AG04450 (cell line): ENCODE measurements at regions not wholly inside any gene's neighbourhood (a gene's known extent, or its start where the extent isn't known, plus 50 kb on each side); places are given as distances from the start of the nearest gene placed in this dataset.

Experiments used
- CTCF ChIA-PET: fragments of 300-600, 350-600 bp; formaldehyde crosslinking; extraction: SDS; loops from one replicate; lab custom pipeline; 2022; ENCODE audit warnings: antibody characterized with exemption, inconsistent platforms; lab: Charles Lee
- POLR2A ChIA-PET: fragments of 350-600 bp; formaldehyde crosslinking; extraction: SDS; loops from one replicate; lab custom pipeline; 2021; ENCODE audit warnings: antibody characterized with exemption, inconsistent platforms; lab: Yijun Ruan, JAX
- DNase-seq: peaks from one replicate; pipeline ENCODE4 v3.0.0-alpha.2; 2011; ENCODE audit warnings: low read depth, low spot score
- H3K27ac ChIP-seq: one replicate; pipeline ENCODE4 v1.5.1; 2012; ENCODE audit warnings: low read depth, low read length, control low read depth
- H3K27me3 ChIP-seq: one replicate; pipeline ENCODE4 v1.6.0; 2012; ENCODE audit warnings: low read length; ENCODE audit not compliant: control insufficient read depth, insufficient read depth
- H3K4me3 ChIP-seq: 2 replicates; pipeline ENCODE4 v1.5.1; 2011; ENCODE audit warnings: mild to moderate bottlenecking, low read depth, low read length, control low read depth
- H3K9me3 ChIP-seq: 2 replicates; pipeline ENCODE4 v1.5.1; 2012; ENCODE audit warnings: low read length; ENCODE audit not compliant: control insufficient read depth, insufficient read depth
- CTCF ChIP-seq: IDR thresholded peaks from 2 replicates; pipeline ENCODE4 v1.5.1; 2011; ENCODE audit warnings: low read depth, low read length, control low read depth, inconsistent platforms

GRCh38 chr18:44096016-44096415 is 584.7 kb upstream of the SETBP1 start:
- no peak for DNase-seq
- no peak overlapping the region for H3K4me3 ChIP-seq
- no peak for TF ChIP-seq CTCF
- H3K27me3 ChIP-seq, result no peaks in the 10 kb centered on the region
- H3K9me3 ChIP-seq, result no peaks in the 10 kb centered on the region
- POLR2A ChIA-PET, result no interaction called here
- no peak overlapping the region for H3K27ac ChIP-seq
- CTCF ChIA-PET, result no interaction called here

- ChIA-PET POLR2A (no interaction called here), CTCF (interaction anchor here (1.0 to 1.2 kb wide), 2 partner anchors 478 to 1287 kb away, joined by 3 read pairs; no protein-coding TSS in a partner anchor)
- Histone ChIP-seq H3K27ac (no peak overlapping the region), H3K27me3 (no peaks in the 10 kb centered on the region), H3K4me3 (no peak overlapping the region), H3K9me3 (no peaks in the 10 kb centered on the region)
- TF ChIP-seq CTCF, result peak; percentile 41
- DNase-seq, result no peak
These were observed 582.1 kb upstream of the SETBP1 start for GRCh38 chr18:44098551-44099098.

GRCh38 chr18:44107187-44107586 is 573.5 kb upstream of the SETBP1 start:
- no peak for DNase-seq
- POLR2A ChIA-PET, result no interaction called here
- CTCF ChIA-PET, result no interaction called here
- TF ChIP-seq CTCF, result no peak
- no peaks in the 10 kb centered on the region for H3K27me3 ChIP-seq
- H3K4me3 ChIP-seq, result no peak overlapping the region
- no peak overlapping the region for H3K27ac ChIP-seq
- no peaks in the 10 kb centered on the region for H3K9me3 ChIP-seq

GRCh38 chr18:44111337-44111736 is 569.4 kb upstream of the SETBP1 start:
- POLR2A ChIA-PET, result no interaction called here
- no peak for DNase-seq
- no peaks in the 10 kb centered on the region for H3K9me3 ChIP-seq
- H3K27me3 ChIP-seq, result no peaks in the 10 kb centered on the region
- CTCF ChIA-PET, result interaction anchor here (1.1 kb wide), 1 partner anchor 19 kb away, joined by 3 read pairs; no protein-coding TSS in a partner anchor
- H3K4me3 ChIP-seq, result no peak overlapping the region
- no peak overlapping the region for H3K27ac ChIP-seq
- no peak for TF ChIP-seq CTCF

- ChIA-PET POLR2A (no interaction called here), CTCF (no interaction called here)
- no peaks in the 10 kb centered on the region for H3K9me3 ChIP-seq
- no peak for TF ChIP-seq CTCF
- H3K4me3 ChIP-seq, result no peak overlapping the region
- no peaks in the 10 kb centered on the region for H3K27me3 ChIP-seq
- DNase-seq, result no peak
- H3K27ac ChIP-seq, result no peak overlapping the region
These were observed 562.9 kb upstream of the SETBP1 start for GRCh38 chr18:44117821-44118220.
